Gastroesophageal sphincter (tissue), 4 donors: ENCODE measurements at regions not wholly inside any gene's neighbourhood (a gene's known extent, or its start where the extent isn't known, plus 50 kb on each side); places are given as distances from the start of the nearest gene placed in this dataset.

ENCODE experiments used
- ATAC-seq: fragments of 150-250 bp; one replicate; pipeline ENCODE4 v1.9.1; 2016; ENCODE audit warnings: mild to moderate bottlenecking, moderate library complexity
- H3K27ac ChIP-seq, 4 donors: fragments of 200-600 bp; sonication (generic) in 3 of 4; 1 replicate in 3 of 4; 2 replicates in 1 of 4; pipeline ENCODE4 v1.5.1; 2016 to 2019
- H3K27me3 ChIP-seq: fragments of 200-600 bp; sonication (generic); one replicate; pipeline ENCODE4 v1.5.1; 2019
- H3K36me3 ChIP-seq, 2 donors: fragments of 200-600 bp; sonication (generic); one replicate each; pipeline ENCODE4 v1.5.1; 2019; ENCODE audit warnings: control low read depth in 1 of 2
- H3K4me1 ChIP-seq, 3 donors: fragments of 200-600 bp; sonication (generic); 1 replicate in 2 of 3; 2 replicates in 1 of 3; pipeline ENCODE4 v1.5.1; 2016 to 2019; ENCODE audit warnings: control low read depth in 2 of 3
- H3K4me3 ChIP-seq, 2 donors: fragments of 200-600 bp; sonication (generic); one replicate each; pipeline ENCODE4 v1.5.1; 2019; ENCODE audit warnings: mild to moderate bottlenecking in 1 of 2, moderate library complexity in 1 of 2
- H3K9me3 ChIP-seq, 3 donors: fragments of 200-600 bp; sonication (generic); one replicate each; pipeline ENCODE4 v1.5.1; 2017 to 2019; ENCODE audit warnings: control low read depth in 2 of 3
- EP300 ChIP-seq: sonication (generic); formaldehyde crosslinking; IDR thresholded peaks from one replicate; pipeline ENCODE4 v1.6.1; 2017; ENCODE audit warnings: antibody characterized with exemption, mild to moderate bottlenecking
- POLR2A ChIP-seq, 2 donors: fragments of 450-650 bp; IDR thresholded peaks; one replicate each; pipeline ENCODE4 v1.6.1; 2017; ENCODE audit warnings: antibody characterized with exemption in 2 of 2, mild to moderate bottlenecking in 2 of 2, moderate library complexity in 1 of 2
- POLR2AphosphoS5 ChIP-seq: sonication (generic); formaldehyde crosslinking; IDR thresholded peaks from one replicate; pipeline ENCODE4 v1.6.1; 2017; ENCODE audit warnings: antibody characterized with exemption
- WGBS, 2 donors: methylation state at CpG; one replicate each; pipeline ENCODE4 v1.1.5; 2018; ENCODE audit warnings: low coverage in 1 of 2; 5-methylcytosine and 5-hydroxymethylcytosine counted together
- TF ChIP-seq, protein P1 (sequence below), 4 experiments: fragments of 200-600 bp in 2 of 4; fragments of 450-650 bp in 2 of 4; sonication (generic) in 1 of 4; IDR thresholded peaks; one replicate each; pipeline ENCODE4 v1.5.1; 2017 to 2019; ENCODE audit warnings: antibody characterized with exemption in 4 of 4, mild to moderate bottlenecking in 2 of 4, moderate library complexity in 2 of 4

DNA sequence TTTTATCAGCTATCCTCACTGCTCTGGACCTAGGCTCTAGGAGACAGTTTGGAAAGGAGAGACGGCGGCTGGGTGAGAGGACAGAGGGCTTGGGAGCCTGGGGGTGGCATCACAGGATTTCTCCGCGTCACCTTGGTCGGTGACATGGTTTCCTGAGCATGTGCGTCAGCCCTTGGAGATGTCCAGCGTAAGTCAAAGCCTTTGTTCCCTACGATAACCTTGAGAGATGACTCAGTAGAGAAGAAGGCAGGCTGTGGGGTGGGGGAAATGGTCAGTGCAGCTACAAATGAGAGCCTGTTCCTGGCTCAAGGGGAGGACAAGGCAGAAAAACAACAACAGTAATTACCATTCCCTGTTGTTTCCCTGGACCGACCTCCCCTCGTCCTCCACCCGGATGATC lies 90.2 kb upstream of the TBX3 start:
- no peak for TF ChIP-seq EP300
- TF ChIP-seq POLR2A (IDR thresholded peaks at IDR 0.05): no peak
- no peak for TF ChIP-seq POLR2AphosphoS5
- TF ChIP-seq, protein P1, sequence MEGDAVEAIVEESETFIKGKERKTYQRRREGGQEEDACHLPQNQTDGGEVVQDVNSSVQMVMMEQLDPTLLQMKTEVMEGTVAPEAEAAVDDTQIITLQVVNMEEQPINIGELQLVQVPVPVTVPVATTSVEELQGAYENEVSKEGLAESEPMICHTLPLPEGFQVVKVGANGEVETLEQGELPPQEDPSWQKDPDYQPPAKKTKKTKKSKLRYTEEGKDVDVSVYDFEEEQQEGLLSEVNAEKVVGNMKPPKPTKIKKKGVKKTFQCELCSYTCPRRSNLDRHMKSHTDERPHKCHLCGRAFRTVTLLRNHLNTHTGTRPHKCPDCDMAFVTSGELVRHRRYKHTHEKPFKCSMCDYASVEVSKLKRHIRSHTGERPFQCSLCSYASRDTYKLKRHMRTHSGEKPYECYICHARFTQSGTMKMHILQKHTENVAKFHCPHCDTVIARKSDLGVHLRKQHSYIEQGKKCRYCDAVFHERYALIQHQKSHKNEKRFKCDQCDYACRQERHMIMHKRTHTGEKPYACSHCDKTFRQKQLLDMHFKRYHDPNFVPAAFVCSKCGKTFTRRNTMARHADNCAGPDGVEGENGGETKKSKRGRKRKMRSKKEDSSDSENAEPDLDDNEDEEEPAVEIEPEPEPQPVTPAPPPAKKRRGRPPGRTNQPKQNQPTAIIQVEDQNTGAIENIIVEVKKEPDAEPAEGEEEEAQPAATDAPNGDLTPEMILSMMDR (IDR thresholded peaks at IDR 0.05): no peak
- Histone ChIP-seq H3K27ac (no peak overlapping the region), H3K4me3 (no peak overlapping the region), H3K36me3 (no peaks in the 10 kb centered on the region), H3K9me3 (no peaks in the 10 kb centered on the region), H3K4me1 (no peaks in the 10 kb centered on the region), H3K27me3 (no peaks in the 10 kb centered on the region)
- ATAC-seq: no peak
- WGBS, 2 donors: 87 to 94% methylated on average over 6 to 11 of the region's 11 CpGs

DNA sequence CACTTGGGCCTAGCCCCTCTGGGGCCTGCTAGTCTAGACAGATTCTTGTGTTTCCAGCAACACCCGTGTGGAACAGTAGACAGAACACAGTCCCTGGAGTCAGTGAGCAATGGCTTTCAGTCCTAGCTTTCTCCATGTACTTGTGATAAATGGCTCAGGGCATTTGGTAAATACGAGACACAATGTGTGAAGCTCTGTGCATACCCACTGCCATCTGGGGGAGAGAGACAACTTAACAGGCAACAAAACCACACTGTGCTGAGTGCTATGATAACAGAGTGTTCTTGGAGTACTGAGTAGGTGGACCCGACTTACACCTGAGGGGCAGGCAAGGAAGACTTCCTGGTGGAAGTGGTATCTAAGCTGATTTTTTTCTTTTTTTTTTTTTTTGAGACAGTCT lies 86.3 kb upstream of the TBX3 start:
- Histone ChIP-seq H3K27ac (no peak overlapping the region), H3K4me3 (no peak overlapping the region), H3K36me3 (no peaks in the 10 kb centered on the region), H3K4me1 (no peaks in the 10 kb centered on the region), H3K9me3 (no peaks in the 10 kb centered on the region), H3K27me3 (no peaks in the 10 kb centered on the region)
- 73 to 92% methylated on average over 2 of the region's 3 CpGs for WGBS, 2 donors
- ATAC-seq: no peak
- TF ChIP-seq POLR2A (IDR thresholded peaks at IDR 0.05) (no peak), EP300 (no peak), POLR2AphosphoS5 (no peak)
- TF ChIP-seq, protein P1 (IDR thresholded peaks at IDR 0.05): no peak

DNA sequence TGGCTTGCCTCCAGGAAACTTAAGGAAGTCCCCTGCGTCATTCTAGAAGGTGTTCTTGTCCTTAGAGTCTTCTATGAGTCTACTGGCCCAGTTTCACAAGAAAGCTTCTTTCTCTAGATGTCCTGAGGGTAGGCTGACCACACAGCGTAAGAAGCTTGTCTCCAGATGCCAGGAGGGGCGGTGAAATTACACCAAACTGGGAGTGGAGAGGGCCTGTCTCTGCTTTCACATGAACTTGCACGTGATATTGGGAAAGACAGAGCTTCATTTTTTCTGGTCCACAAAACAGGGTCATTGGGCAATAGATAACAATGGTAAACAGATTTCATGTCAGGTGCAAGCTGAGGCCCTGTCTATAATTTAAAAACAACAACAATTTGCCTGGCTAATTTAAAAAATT lies 85.7 kb upstream of the TBX3 start:
- Histone ChIP-seq H3K27me3 (no peaks in the 10 kb centered on the region), H3K9me3 (no peaks in the 10 kb centered on the region), H3K27ac (no peak overlapping the region), H3K36me3 (no peaks in the 10 kb centered on the region), H3K4me1 (no peaks in the 10 kb centered on the region), H3K4me3 (no peak overlapping the region)
- ATAC-seq: no peak
- TF ChIP-seq EP300: no peak
- no peak for TF ChIP-seq POLR2AphosphoS5
- TF ChIP-seq POLR2A (IDR thresholded peaks at IDR 0.05): no peak
- TF ChIP-seq, protein P1 (IDR thresholded peaks at IDR 0.05): no peak
- 100% methylated on average over 2 of the region's 4 CpGs; no CpG with 5 or more reads in 1 of the 2 donors for WGBS, 2 donors

DNA sequence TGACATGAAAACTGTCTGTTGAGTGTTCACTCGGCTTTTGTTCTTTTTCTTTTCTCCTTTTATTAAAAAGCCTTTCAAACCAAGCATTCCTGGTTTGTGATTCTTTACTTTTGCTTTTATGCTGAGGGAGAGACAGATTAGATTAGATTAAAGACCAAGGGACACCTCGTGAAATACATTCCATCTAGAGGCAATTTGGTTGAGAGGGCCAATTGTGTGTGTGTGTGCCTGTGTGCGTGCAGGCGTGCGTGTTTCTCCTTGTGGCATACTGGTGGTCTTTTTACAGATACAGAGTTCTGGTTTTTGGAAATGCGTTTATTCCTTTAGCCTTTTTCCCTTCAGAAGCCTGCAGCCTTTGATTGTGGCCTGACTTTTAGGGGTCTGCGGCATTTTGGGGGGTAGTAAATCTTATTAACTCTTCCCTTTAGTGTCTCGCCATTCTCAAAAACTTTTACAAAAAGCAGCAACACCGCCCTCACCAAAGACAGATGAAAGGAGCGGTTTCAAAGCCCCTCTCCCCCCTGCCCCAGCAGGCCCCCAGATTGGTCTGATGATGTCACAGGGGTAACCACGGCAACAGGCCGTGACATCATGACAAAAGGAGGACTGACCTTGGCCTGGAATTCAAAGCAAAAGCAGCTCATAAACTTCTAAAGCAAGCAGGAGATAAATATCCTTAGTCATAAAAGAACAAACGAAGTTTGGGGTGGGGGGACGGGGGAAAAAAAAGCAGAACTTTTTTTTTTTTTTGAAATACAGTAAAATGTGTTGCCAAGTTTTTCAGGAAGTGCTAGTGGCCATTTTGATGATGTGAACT lies 84.1 kb upstream of the TBX3 start:
- H3K4me1 ChIP-seq: peaks cover 0 to 1% (median 0%) of the 10 kb centered on the region in 3 donors
- no peaks in the 10 kb centered on the region for H3K36me3 ChIP-seq
- no peak for ATAC-seq
- no peak overlapping the region for H3K27ac ChIP-seq
- no peak for TF ChIP-seq POLR2AphosphoS5
- TF ChIP-seq POLR2A (IDR thresholded peaks at IDR 0.05): no peak
- no peak for TF ChIP-seq EP300
- TF ChIP-seq, protein P1 (IDR thresholded peaks at IDR 0.05): no peak
- H3K9me3 ChIP-seq: no peaks in the 10 kb centered on the region
- no peaks in the 10 kb centered on the region for H3K27me3 ChIP-seq
- H3K4me3 ChIP-seq: no peak overlapping the region
- WGBS, 2 donors: 71 to 75% methylated on average over 8 to 14 of the region's 14 CpGs
